ENCODE measurements at regions not wholly inside any gene's neighbourhood (a gene's known extent, or its start where the extent isn't known, plus 50 kb on each side); places are given as distances from the start of the nearest gene placed in this dataset.

DNA sequence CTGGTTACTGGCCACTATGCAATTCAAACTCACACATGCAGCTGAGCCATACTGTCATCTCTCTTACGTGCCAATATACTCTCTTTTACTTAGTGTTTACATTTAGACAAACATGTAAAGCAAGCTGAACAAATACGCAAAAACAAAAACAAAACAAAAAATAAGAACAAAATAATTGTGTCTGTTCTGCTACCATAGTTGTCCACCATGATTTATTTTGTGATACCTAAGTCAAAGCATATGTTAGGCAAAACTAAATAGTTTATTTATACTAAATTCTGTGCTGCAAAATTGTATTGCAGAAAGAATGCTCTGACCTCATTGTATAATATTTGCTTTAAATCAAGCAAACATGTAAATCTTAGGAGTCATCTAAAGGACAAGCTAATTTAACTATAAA is 943.2 kb upstream of the AGA start:
- ChIA-PET CTCF (no interaction called here), POLR2A (no interaction called here), RAD21 (ENCODE audit: low non-redundant PET in 1 of 2, low total read pairs in 2 of 2, uncharacterized antibody in 2 of 2, unreplicated experiment in 2 of 2) (no interaction called here)
- Histone ChIP-seq H3K79me2 (ENCODE audit: insufficient read depth, low read length) (no peaks in the 10 kb centered on the region), H4K20me1 (ENCODE audit: insufficient read depth) (no peaks in the 10 kb centered on the region), H3K27me3 (ENCODE audit: insufficient read depth, low read length) (no peaks in the 10 kb centered on the region), H3K4me3 (replicated peaks in 1 of 2; ENCODE audit: low read depth in 1 of 2, low read length in 2 of 2) (no peak overlapping the region), H3K9me2 (ENCODE audit: insufficient read depth) (no peaks in the 10 kb centered on the region), H3K4me1 (ENCODE audit: control insufficient read depth in 1 of 2, insufficient read depth in 2 of 2, low read length in 2 of 2) (no peaks in the 10 kb centered on the region), H3K4me2 (ENCODE audit: low read length) (no peak overlapping the region), H3K36me3 (ENCODE audit: control insufficient read depth in 1 of 2, insufficient read depth in 2 of 2, low read length in 2 of 2) (no peaks in the 10 kb centered on the region), H3K9me3 (ENCODE audit: control insufficient read depth in 1 of 2, insufficient read depth in 1 of 2, low read depth in 1 of 2, low read length in 2 of 2) (no peaks in the 10 kb centered on the region), H3K9ac (ENCODE audit: low read length) (no peak overlapping the region), H2AFZ (ENCODE audit: low read depth, low read length, poor library complexity, severe bottlenecking) (no peak overlapping the region), H3K27ac (ENCODE audit: low read depth, low read length) (no peak overlapping the region)
- ATAC-seq (no peak), DNase-seq (ENCODE audit: low read depth, low spot score) (no peak)
- no TSS peak for BruUV-seq (replicated peaks)
- intact Hi-C loops (cut with micrococcal nuclease), result no loop called here
- no peak for TF ChIP-seq YY1 (IDR thresholded peaks at IDR 0.05; ENCODE audit: extremely low read depth, insufficient replicate concordance, low read depth, low read length)
- TF ChIP-seq TCF7L2 (IDR thresholded peaks at IDR 0.05; ENCODE audit: borderline replicate concordance, extremely low read depth, insufficient read depth, insufficient read length), result no peak
- TF ChIP-seq POLR2A (IDR thresholded peaks at IDR 0.05; ENCODE audit: borderline replicate concordance, extremely low read depth, insufficient read depth, insufficient read length), result no peak
- no peak for TF ChIP-seq EZH2 (IDR thresholded peaks at IDR 0.05)
- no peak for TF ChIP-seq SIN3A (IDR thresholded peaks at IDR 0.05; ENCODE audit: low read depth)
- TF ChIP-seq MAX (IDR thresholded peaks at IDR 0.05), result no peak
- no peak for TF ChIP-seq SRF (IDR thresholded peaks at IDR 0.05; ENCODE audit: low read depth)
- TF ChIP-seq ZNF274 (IDR thresholded peaks at IDR 0.05; ENCODE audit: low read depth, low read length), result no peak
- no peak for TF ChIP-seq SP1 (IDR thresholded peaks at IDR 0.05; ENCODE audit: low read depth)
- TF ChIP-seq, protein P1, sequence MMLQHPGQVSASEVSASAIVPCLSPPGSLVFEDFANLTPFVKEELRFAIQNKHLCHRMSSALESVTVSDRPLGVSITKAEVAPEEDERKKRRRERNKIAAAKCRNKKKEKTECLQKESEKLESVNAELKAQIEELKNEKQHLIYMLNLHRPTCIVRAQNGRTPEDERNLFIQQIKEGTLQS (IDR thresholded peaks at IDR 0.05), result no peak
- TF ChIP-seq REST (IDR thresholded peaks at IDR 0.05; ENCODE audit: low read depth), result no peak
- no peak for TF ChIP-seq JUND (IDR thresholded peaks at IDR 0.05)
- no peak for TF ChIP-seq ZFX (IDR thresholded peaks at IDR 0.05)
- no peak for TF ChIP-seq FOSL1 (IDR thresholded peaks at IDR 0.05; ENCODE audit: low read depth)
- no peak for TF ChIP-seq EGR1 (IDR thresholded peaks at IDR 0.05; ENCODE audit: low read depth)
- no peak for TF ChIP-seq CEBPB (IDR thresholded peaks at IDR 0.05; ENCODE audit: low read depth)
- TF ChIP-seq EZH2phosphoT487 (IDR thresholded peaks at IDR 0.05; ENCODE audit: borderline replicate concordance), result no peak
- no peak for TF ChIP-seq POLR2AphosphoS5 (IDR thresholded peaks at IDR 0.05; ENCODE audit: low read depth, low read length)
- TF ChIP-seq, protein P2, sequence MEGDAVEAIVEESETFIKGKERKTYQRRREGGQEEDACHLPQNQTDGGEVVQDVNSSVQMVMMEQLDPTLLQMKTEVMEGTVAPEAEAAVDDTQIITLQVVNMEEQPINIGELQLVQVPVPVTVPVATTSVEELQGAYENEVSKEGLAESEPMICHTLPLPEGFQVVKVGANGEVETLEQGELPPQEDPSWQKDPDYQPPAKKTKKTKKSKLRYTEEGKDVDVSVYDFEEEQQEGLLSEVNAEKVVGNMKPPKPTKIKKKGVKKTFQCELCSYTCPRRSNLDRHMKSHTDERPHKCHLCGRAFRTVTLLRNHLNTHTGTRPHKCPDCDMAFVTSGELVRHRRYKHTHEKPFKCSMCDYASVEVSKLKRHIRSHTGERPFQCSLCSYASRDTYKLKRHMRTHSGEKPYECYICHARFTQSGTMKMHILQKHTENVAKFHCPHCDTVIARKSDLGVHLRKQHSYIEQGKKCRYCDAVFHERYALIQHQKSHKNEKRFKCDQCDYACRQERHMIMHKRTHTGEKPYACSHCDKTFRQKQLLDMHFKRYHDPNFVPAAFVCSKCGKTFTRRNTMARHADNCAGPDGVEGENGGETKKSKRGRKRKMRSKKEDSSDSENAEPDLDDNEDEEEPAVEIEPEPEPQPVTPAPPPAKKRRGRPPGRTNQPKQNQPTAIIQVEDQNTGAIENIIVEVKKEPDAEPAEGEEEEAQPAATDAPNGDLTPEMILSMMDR (IDR thresholded peaks at IDR 0.05 in 2 of 3, conservative IDR thresholded peaks at IDR 0.05 in 1 of 3; ENCODE audit: borderline replicate concordance in 1 of 3, insufficient read depth in 1 of 3, low read depth in 2 of 3, low read length in 2 of 3), result no peak
- TF ChIP-seq, protein P3, sequence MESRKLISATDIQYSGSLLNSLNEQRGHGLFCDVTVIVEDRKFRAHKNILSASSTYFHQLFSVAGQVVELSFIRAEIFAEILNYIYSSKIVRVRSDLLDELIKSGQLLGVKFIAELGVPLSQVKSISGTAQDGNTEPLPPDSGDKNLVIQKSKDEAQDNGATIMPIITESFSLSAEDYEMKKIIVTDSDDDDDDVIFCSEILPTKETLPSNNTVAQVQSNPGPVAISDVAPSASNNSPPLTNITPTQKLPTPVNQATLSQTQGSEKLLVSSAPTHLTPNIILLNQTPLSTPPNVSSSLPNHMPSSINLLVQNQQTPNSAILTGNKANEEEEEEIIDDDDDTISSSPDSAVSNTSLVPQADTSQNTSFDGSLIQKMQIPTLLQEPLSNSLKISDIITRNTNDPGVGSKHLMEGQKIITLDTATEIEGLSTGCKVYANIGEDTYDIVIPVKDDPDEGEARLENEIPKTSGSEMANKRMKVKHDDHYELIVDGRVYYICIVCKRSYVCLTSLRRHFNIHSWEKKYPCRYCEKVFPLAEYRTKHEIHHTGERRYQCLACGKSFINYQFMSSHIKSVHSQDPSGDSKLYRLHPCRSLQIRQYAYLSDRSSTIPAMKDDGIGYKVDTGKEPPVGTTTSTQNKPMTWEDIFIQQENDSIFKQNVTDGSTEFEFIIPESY (IDR thresholded peaks at IDR 0.05; ENCODE audit: extremely low read depth, insufficient replicate concordance, low read length), result no peak

All from HCT116 (cell line).